Keratinocyte (primary cell): ENCODE measurements at regions not wholly inside any gene's neighbourhood (a gene's known extent, or its start where the extent isn't known, plus 50 kb on each side); places are given as distances from the start of the nearest gene placed in this dataset.

ENCODE experiments used
- DNase-seq: peaks from one replicate; pipeline ENCODE4 v3.0.0-alpha.2; 2011; ENCODE audit warnings: low read depth, missing footprints, low spot score
- FAIRE-seq: peaks from 2 replicates; lab custom pipeline; 2011; peaks lifted over from hg19 to GRCh38; lab: Jason Lieb, UNC
- H2AFZ ChIP-seq: 2 replicates; pipeline ENCODE4 v1.6.0; 2012; ENCODE audit warnings: low read length, control low read depth, inconsistent platforms; ENCODE audit not compliant: control insufficient read depth
- H3K27ac ChIP-seq: 2 replicates; pipeline ENCODE4 v1.5.1; 2011; ENCODE audit warnings: low read length; ENCODE audit not compliant: control insufficient read depth, insufficient read depth
- H3K27me3 ChIP-seq: 3 replicates; pipeline ENCODE4 v1.6.0; 2011; ENCODE audit warnings: low read length; ENCODE audit not compliant: control insufficient read depth, insufficient read depth; ENCODE audit errors: extremely low read depth
- H3K36me3 ChIP-seq, 2 experiments: 2 replicates in 1 of 2; 3 replicates in 1 of 2; pipeline ENCODE4 v1.5.1; 2011; ENCODE audit warnings: low read length in 2 of 2, mild to moderate bottlenecking in 1 of 2; ENCODE audit not compliant: control insufficient read depth in 2 of 2, insufficient read depth in 2 of 2; ENCODE audit errors: extremely low read depth in 1 of 2
- H3K4me1 ChIP-seq: 3 replicates; pipeline ENCODE4 v1.5.1; 2011; ENCODE audit warnings: low read length; ENCODE audit not compliant: control insufficient read depth, insufficient read depth; ENCODE audit errors: extremely low read depth
- H3K4me2 ChIP-seq: 3 replicates; pipeline ENCODE4 v1.6.0; 2011; ENCODE audit warnings: low read depth, low read length; ENCODE audit not compliant: control insufficient read depth, insufficient read depth; ENCODE audit errors: extremely low read depth
- H3K4me3 ChIP-seq, 3 experiments: fragments of 200-600 bp in 1 of 3; sonication (generic) in 1 of 3; 2 replicates in 2 of 3; 3 replicates in 1 of 3; pipeline ENCODE4 v1.5.1; 2011 to 2016; ENCODE audit warnings: low read length in 3 of 3, mild to moderate bottlenecking in 3 of 3, control low read depth in 2 of 3, inconsistent platforms in 1 of 3, low read depth in 1 of 3, mixed read lengths in 1 of 3, mixed run types in 1 of 3, moderate library complexity in 1 of 3; ENCODE audit not compliant: control insufficient read depth in 2 of 3, insufficient read depth in 2 of 3; ENCODE audit errors: extremely low read depth in 1 of 3
- H3K79me2 ChIP-seq: 2 replicates; pipeline ENCODE4 v1.6.0; 2012; ENCODE audit warnings: low read length; ENCODE audit not compliant: control insufficient read depth, insufficient read depth
- H3K9ac ChIP-seq: 3 replicates; pipeline ENCODE4 v1.6.0; 2011; ENCODE audit warnings: low read length; ENCODE audit not compliant: control insufficient read depth, insufficient read depth; ENCODE audit errors: extremely low read depth
- H3K9me1 ChIP-seq: 3 replicates; pipeline ENCODE4 v1.6.0; 2011; ENCODE audit warnings: low read length; ENCODE audit not compliant: control insufficient read depth, insufficient read depth; ENCODE audit errors: extremely low read depth
- H3K9me3 ChIP-seq: 2 replicates; pipeline ENCODE4 v1.5.1; 2012; ENCODE audit warnings: low read depth, low read length; ENCODE audit not compliant: control insufficient read depth
- H4K20me1 ChIP-seq: 3 replicates; pipeline ENCODE4 v1.6.0; 2011; ENCODE audit warnings: low read length; ENCODE audit not compliant: control insufficient read depth, insufficient read depth; ENCODE audit errors: extremely low read depth
- CTCF ChIP-seq, 3 experiments: IDR thresholded peaks in 1 of 3; conservative IDR thresholded peaks in 1 of 3; optimal IDR thresholded peaks in 1 of 3; 2 replicates in 2 of 3; 3 replicates in 1 of 3; pipeline versions ENCODE3 to v1.5.1; 2011; ENCODE audit warnings: low read length in 3 of 3, mild to moderate bottlenecking in 3 of 3, moderate library complexity in 2 of 3, control low read depth in 1 of 3, inconsistent platforms in 1 of 3; ENCODE audit not compliant: insufficient read depth in 2 of 3; ENCODE audit errors: extremely low read depth in 1 of 3
- EZH2 ChIP-seq: IDR thresholded peaks from one replicate; pipeline ENCODE4 v1.6.1; 2012; ENCODE audit warnings: inconsistent platforms, mild to moderate bottlenecking, low read length, moderate library complexity
- dilution Hi-C: fragments of 300-500 bp; cut with MboI; formaldehyde crosslinking; loops from one replicate; pipeline ENCODE4 v1.7.0; 2020; ENCODE audit warnings: low sequenced_read_pairs; ENCODE audit not compliant: extremely low pct_ligation_motif_present

GRCh38 chrX:131634900-131635299 is 91.0 kb downstream of the OR13H1 start:
- H3K9me3 ChIP-seq: no peaks in the 10 kb centered on the region
- TF ChIP-seq CTCF (optimal IDR thresholded peaks at IDR 0.05 in 1 of 3, IDR thresholded peaks at IDR 0.05 in 1 of 3, conservative IDR thresholded peaks at IDR 0.05 in 1 of 3; ENCODE audit: extremely low read depth in 1 of 3, insufficient read depth in 2 of 3, low read length in 3 of 3) (no peak), EZH2 (no peak)
- no peaks in the 10 kb centered on the region for H3K9me1 ChIP-seq
- no peaks in the 10 kb centered on the region for H3K4me1 ChIP-seq
- no peak overlapping the region for H3K9ac ChIP-seq
- H2AFZ ChIP-seq: no peak overlapping the region
- no peak for DNase-seq
- H3K27me3 ChIP-seq: no peaks in the 10 kb centered on the region
- no peak overlapping the region for H3K27ac ChIP-seq
- no peak overlapping the region for H3K4me3 ChIP-seq
- no peak overlapping the region for H3K4me2 ChIP-seq
- dilution Hi-C loops: no loop called here
- H4K20me1 ChIP-seq: no peaks in the 10 kb centered on the region
- H3K36me3 ChIP-seq: no peaks in the 10 kb centered on the region
- no peaks in the 10 kb centered on the region for H3K79me2 ChIP-seq
- FAIRE-seq: no peak

- TF ChIP-seq CTCF (optimal IDR thresholded peaks at IDR 0.05 in 1 of 3, IDR thresholded peaks at IDR 0.05 in 1 of 3, conservative IDR thresholded peaks at IDR 0.05 in 1 of 3; ENCODE audit: extremely low read depth in 1 of 3, insufficient read depth in 2 of 3, low read length in 3 of 3): no peak
- no peak for TF ChIP-seq EZH2
- Histone ChIP-seq H3K4me2 (no peak overlapping the region), H2AFZ (no peak overlapping the region), H4K20me1 (no peaks in the 10 kb centered on the region), H3K4me1 (no peaks in the 10 kb centered on the region), H3K79me2 (no peaks in the 10 kb centered on the region), H3K9ac (no peak overlapping the region), H3K36me3 (no peaks in the 10 kb centered on the region), H3K4me3 (no peak overlapping the region), H3K27ac (no peak overlapping the region), H3K9me3 (no peaks in the 10 kb centered on the region), H3K9me1 (no peaks in the 10 kb centered on the region), H3K27me3 (no peaks in the 10 kb centered on the region)
- DNase-seq (no peak), FAIRE-seq (no peak)
- dilution Hi-C loops: no loop called here
Observed at GRCh38 chrX:131646106-131646505, 102.2 kb downstream of the OR13H1 start.
